MM.1S (cell line): ENCODE measurements at regions not wholly inside any gene's neighbourhood (a gene's known extent, or its start where the extent isn't known, plus 50 kb on each side); places are given as distances from the start of the nearest gene placed in this dataset.

Source experiments
- DNase-seq: peaks from one replicate; pipeline ENCODE4 v3.0.0-alpha.2; 2015
- H2AFZ ChIP-seq: fragments of 300-600 bp; sonication (generic); 2 replicates; pipeline ENCODE4 v1.6.0; 2016; ENCODE audit warnings: antibody characterized with exemption, low read length
- H3F3A ChIP-seq: fragments of 300-600 bp; sonication (generic); 2 replicates; pipeline ENCODE4 v1.6.1; 2016; ENCODE audit warnings: mild to moderate bottlenecking, antibody characterized with exemption, low read length, moderate library complexity, mixed read lengths; ENCODE audit not compliant: insufficient read depth
- H3K27ac ChIP-seq: fragments of 300-600 bp; sonication (generic); 2 replicates; pipeline ENCODE4 v1.5.1; 2016; ENCODE audit warnings: mild to moderate bottlenecking, low read length
- H3K27me3 ChIP-seq: fragments of 300-600 bp; sonication (generic); replicated peaks from 2 replicates; pipeline ENCODE4 v1.6.0; 2016; ENCODE audit warnings: low read length; ENCODE audit not compliant: insufficient read depth
- H3K36me3 ChIP-seq: fragments of 300-600 bp; sonication (generic); replicated peaks from 2 replicates; pipeline ENCODE4 v1.6.1; 2016; ENCODE audit warnings: mild to moderate bottlenecking, low read length, mixed read lengths; ENCODE audit not compliant: insufficient read depth
- H3K4me1 ChIP-seq: fragments of 300-600 bp; sonication (generic); 2 replicates; pipeline ENCODE4 v1.6.1; 2016; ENCODE audit warnings: low read length, mixed read lengths
- H3K4me2 ChIP-seq: fragments of 300-600 bp; sonication (generic); 2 replicates; pipeline ENCODE4 v1.6.0; 2016; ENCODE audit warnings: low read depth, low read length
- H3K4me3 ChIP-seq: fragments of 300-600 bp; sonication (generic); 2 replicates; pipeline ENCODE4 v1.5.1; 2016; ENCODE audit warnings: low read length, mixed read lengths
- H3K79me2 ChIP-seq: fragments of 300-600 bp; sonication (generic); 2 replicates; pipeline ENCODE4 v1.6.1; 2016; ENCODE audit warnings: mixed run types, low read length, mixed read lengths
- H3K9ac ChIP-seq: fragments of 300-600 bp; sonication (generic); 2 replicates; pipeline ENCODE4 v1.6.1; 2016; ENCODE audit warnings: low read length, mixed read lengths
- H3K9me2 ChIP-seq: fragments of 300-600 bp; sonication (generic); replicated peaks from 2 replicates; pipeline ENCODE4 v1.6.1; 2016; ENCODE audit warnings: mild to moderate bottlenecking, low read length, mixed read lengths; ENCODE audit not compliant: insufficient read depth
- H3K9me3 ChIP-seq: fragments of 300-600 bp; sonication (generic); replicated peaks from 2 replicates; pipeline ENCODE4 v1.6.1; 2016; ENCODE audit warnings: mild to moderate bottlenecking, low read length, mixed read lengths; ENCODE audit not compliant: insufficient read depth
- H4K20me1 ChIP-seq: fragments of 300-600 bp; sonication (generic); 2 replicates; pipeline ENCODE4 v1.6.1; 2016; ENCODE audit warnings: mild to moderate bottlenecking, low read length, moderate library complexity, mixed read lengths; ENCODE audit not compliant: insufficient read depth
- CTCF ChIP-seq: fragments of 300-600 bp; sonication (generic); IDR thresholded peaks from 2 replicates; pipeline ENCODE4 v1.5.1; 2016; ENCODE audit warnings: antibody characterized with exemption, low read length, mixed read lengths
- EZH2 ChIP-seq: fragments of 300-600 bp; sonication (generic); optimal IDR thresholded peaks from 2 replicates; pipeline ENCODE3; 2017; ENCODE audit warnings: low read depth, mild to moderate bottlenecking, antibody characterized with exemption, low read length, mixed read lengths
- EZH2phosphoT487 ChIP-seq: fragments of 300-600 bp; sonication (generic); IDR thresholded peaks from 2 replicates; pipeline ENCODE4 v1.6.1; 2018; ENCODE audit warnings: antibody characterized with exemption, low read length

GRCh38 chr9:73014011-73014410 lies 61.2 kb upstream of the ALDH1A1 start:
- no peaks in the 10 kb centered on the region for H3K9me3 ChIP-seq
- H3K9me2 ChIP-seq: no peaks in the 10 kb centered on the region
- no peaks in the 10 kb centered on the region for H3K79me2 ChIP-seq
- no peak overlapping the region for H3K4me2 ChIP-seq
- no peak overlapping the region for H3K27ac ChIP-seq
- H2AFZ ChIP-seq: no peak overlapping the region
- TF ChIP-seq EZH2phosphoT487 (no peak), CTCF (no peak)
- H3K9ac ChIP-seq: no peak overlapping the region
- no peak overlapping the region for H3K4me3 ChIP-seq
- DNase-seq: no peak
- H3K4me1 ChIP-seq: no peaks in the 10 kb centered on the region
- H3K27me3 ChIP-seq: no peaks in the 10 kb centered on the region
- no peaks in the 10 kb centered on the region for H3K36me3 ChIP-seq
- H3F3A ChIP-seq: no peaks in the 10 kb centered on the region
- H4K20me1 ChIP-seq: no peaks in the 10 kb centered on the region

- no peaks in the 10 kb centered on the region for H3F3A ChIP-seq
- no peaks in the 10 kb centered on the region for H3K27me3 ChIP-seq
- no peaks in the 10 kb centered on the region for H3K4me1 ChIP-seq
- H3K4me3 ChIP-seq: no peak overlapping the region
- no peak overlapping the region for H2AFZ ChIP-seq
- no peak overlapping the region for H3K9ac ChIP-seq
- DNase-seq: no peak
- no peaks in the 10 kb centered on the region for H3K9me2 ChIP-seq
- no peaks in the 10 kb centered on the region for H3K9me3 ChIP-seq
- H3K79me2 ChIP-seq: no peaks in the 10 kb centered on the region
- H3K27ac ChIP-seq: no peak overlapping the region
- no peaks in the 10 kb centered on the region for H3K36me3 ChIP-seq
- TF ChIP-seq EZH2 (no peak), CTCF (no peak), EZH2phosphoT487 (no peak)
- H4K20me1 ChIP-seq: no peaks in the 10 kb centered on the region
- H3K4me2 ChIP-seq: no peak overlapping the region
Measured at GRCh38 chr9:73011956-73012355, 59.1 kb upstream of the ALDH1A1 start.

GRCh38 chr9:73011181-73011750 lies 58.4 kb upstream of the ALDH1A1 start:
- H3K9ac ChIP-seq: no peak overlapping the region
- no peaks in the 10 kb centered on the region for H3K27me3 ChIP-seq
- H3K79me2 ChIP-seq: no peaks in the 10 kb centered on the region
- no peak for DNase-seq
- no peaks in the 10 kb centered on the region for H4K20me1 ChIP-seq
- no peaks in the 10 kb centered on the region for H3K36me3 ChIP-seq
- no peak overlapping the region for H3K4me3 ChIP-seq
- no peaks in the 10 kb centered on the region for H3K4me1 ChIP-seq
- H3K4me2 ChIP-seq: no peak overlapping the region
- no peak overlapping the region for H2AFZ ChIP-seq
- no peaks in the 10 kb centered on the region for H3K9me3 ChIP-seq
- no peaks in the 10 kb centered on the region for H3F3A ChIP-seq
- H3K27ac ChIP-seq: no peak overlapping the region
- no peaks in the 10 kb centered on the region for H3K9me2 ChIP-seq
- no peak for TF ChIP-seq EZH2phosphoT487
- TF ChIP-seq CTCF: no peak
- no peak for TF ChIP-seq EZH2
